Osteoblast (primary cell): ENCODE measurements at regions not wholly inside any gene's neighbourhood (a gene's known extent, or its start where the extent isn't known, plus 50 kb on each side); places are given as distances from the start of the nearest gene placed in this dataset.

Experiments
- DNase-seq: peaks from one replicate; pipeline ENCODE4 v3.0.0; 2011; ENCODE audit warnings: low spot score, mixed read lengths; ENCODE audit not compliant: insufficient read length; ENCODE audit errors: missing footprints
- H2AFZ ChIP-seq: 2 replicates; pipeline ENCODE4 v1.6.0; 2011; ENCODE audit warnings: mild to moderate bottlenecking, low read length
- H3K27ac ChIP-seq: 2 replicates; pipeline ENCODE4 v1.5.1; 2011; ENCODE audit warnings: mild to moderate bottlenecking, low read depth, low read length, moderate library complexity
- H3K27me3 ChIP-seq: 2 replicates; pipeline ENCODE4 v1.6.0; 2012; ENCODE audit warnings: mild to moderate bottlenecking, control low read depth, inconsistent platforms, low read length, moderate library complexity; ENCODE audit not compliant: insufficient read depth
- H3K36me3 ChIP-seq: 2 replicates; pipeline ENCODE4 v1.5.1; 2011; ENCODE audit warnings: mild to moderate bottlenecking, low read length, control low read depth, moderate library complexity; ENCODE audit not compliant: insufficient read depth
- H3K4me1 ChIP-seq: 2 replicates; pipeline ENCODE4 v1.5.1; 2011; ENCODE audit warnings: mild to moderate bottlenecking, low read length, control low read depth, moderate library complexity; ENCODE audit not compliant: insufficient read depth
- H3K4me2 ChIP-seq: 2 replicates; pipeline ENCODE4 v1.6.0; 2011; ENCODE audit warnings: mild to moderate bottlenecking, low read length; ENCODE audit not compliant: insufficient read depth
- H3K4me3 ChIP-seq: fragments of 200-600 bp; sonication (generic); 3 replicates; pipeline ENCODE4 v1.5.1; 2012; ENCODE audit warnings: mild to moderate bottlenecking, low read length, inconsistent platforms; ENCODE audit not compliant: insufficient read depth
- H3K79me2 ChIP-seq: 2 replicates; pipeline ENCODE4 v1.6.0; 2012; ENCODE audit warnings: mild to moderate bottlenecking, low read length, control low read depth, inconsistent platforms; ENCODE audit not compliant: insufficient read depth
- H3K9me3 ChIP-seq: 2 replicates; pipeline ENCODE4 v1.5.1; 2011; ENCODE audit warnings: low read depth, low read length, control low read depth
- H4K20me1 ChIP-seq: 2 replicates; pipeline ENCODE4 v1.6.0; 2012; ENCODE audit warnings: mild to moderate bottlenecking, low read length, control low read depth; ENCODE audit not compliant: insufficient read depth
- TF ChIP-seq, protein P1 (sequence below): IDR thresholded peaks from 2 replicates; pipeline ENCODE4 v1.5.1; 2011; ENCODE audit warnings: mild to moderate bottlenecking, low read depth, low read length, moderate library complexity; ENCODE audit errors: extremely low read depth

DNA sequence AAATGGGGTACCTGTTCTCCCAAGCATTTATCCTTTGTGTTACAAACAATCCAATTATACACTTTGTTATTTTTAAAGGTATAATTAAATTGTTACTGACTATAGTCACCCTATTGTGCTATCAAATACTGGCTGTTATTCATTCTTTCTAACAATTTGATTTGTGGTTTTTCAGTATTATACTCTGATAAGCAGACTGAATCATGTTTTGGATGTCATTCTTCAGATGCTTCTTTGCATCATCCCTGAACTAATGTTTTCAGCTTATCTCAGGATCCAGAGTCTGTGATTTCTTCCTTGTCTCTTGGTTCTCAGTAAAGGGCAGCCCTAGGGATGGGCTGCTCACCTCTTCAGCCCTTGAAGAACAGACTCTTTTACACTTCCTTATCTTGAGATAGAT is 177.8 kb upstream of the SGCD start:
- H3K4me3 ChIP-seq, result no peak overlapping the region
- TF ChIP-seq, protein P1, sequence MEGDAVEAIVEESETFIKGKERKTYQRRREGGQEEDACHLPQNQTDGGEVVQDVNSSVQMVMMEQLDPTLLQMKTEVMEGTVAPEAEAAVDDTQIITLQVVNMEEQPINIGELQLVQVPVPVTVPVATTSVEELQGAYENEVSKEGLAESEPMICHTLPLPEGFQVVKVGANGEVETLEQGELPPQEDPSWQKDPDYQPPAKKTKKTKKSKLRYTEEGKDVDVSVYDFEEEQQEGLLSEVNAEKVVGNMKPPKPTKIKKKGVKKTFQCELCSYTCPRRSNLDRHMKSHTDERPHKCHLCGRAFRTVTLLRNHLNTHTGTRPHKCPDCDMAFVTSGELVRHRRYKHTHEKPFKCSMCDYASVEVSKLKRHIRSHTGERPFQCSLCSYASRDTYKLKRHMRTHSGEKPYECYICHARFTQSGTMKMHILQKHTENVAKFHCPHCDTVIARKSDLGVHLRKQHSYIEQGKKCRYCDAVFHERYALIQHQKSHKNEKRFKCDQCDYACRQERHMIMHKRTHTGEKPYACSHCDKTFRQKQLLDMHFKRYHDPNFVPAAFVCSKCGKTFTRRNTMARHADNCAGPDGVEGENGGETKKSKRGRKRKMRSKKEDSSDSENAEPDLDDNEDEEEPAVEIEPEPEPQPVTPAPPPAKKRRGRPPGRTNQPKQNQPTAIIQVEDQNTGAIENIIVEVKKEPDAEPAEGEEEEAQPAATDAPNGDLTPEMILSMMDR, result no peak
- H3K9me3 ChIP-seq, result no peaks in the 10 kb centered on the region
- H3K27ac ChIP-seq, result no peak overlapping the region
- H3K79me2 ChIP-seq, result no peaks in the 10 kb centered on the region
- no peaks in the 10 kb centered on the region for H3K36me3 ChIP-seq
- H4K20me1 ChIP-seq, result no peaks in the 10 kb centered on the region
- DNase-seq, result peak; percentile 5
- H2AFZ ChIP-seq, result no peak overlapping the region
- H3K4me1 ChIP-seq, result peaks cover 24% of the 10 kb centered on the region
- H3K27me3 ChIP-seq, result no peaks in the 10 kb centered on the region
- no peak overlapping the region for H3K4me2 ChIP-seq

DNA sequence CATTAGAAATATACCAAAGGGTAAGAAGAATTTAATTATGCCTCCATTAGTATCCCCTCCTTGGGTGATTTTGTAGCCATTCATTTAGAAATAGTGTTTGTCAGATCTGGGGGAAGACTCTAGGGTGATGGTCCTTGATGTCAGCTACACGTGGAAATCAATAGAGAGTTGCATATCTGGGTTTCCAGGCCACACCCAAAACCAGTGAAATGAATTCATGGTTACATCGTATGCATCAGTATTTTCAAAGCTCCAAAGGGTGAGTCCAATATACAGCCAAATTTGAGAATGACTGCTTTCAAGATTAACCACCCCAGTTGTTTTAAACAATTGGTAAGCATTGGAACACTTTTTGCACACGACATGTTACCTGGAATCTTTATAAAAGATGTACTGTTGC is 173.4 kb upstream of the SGCD start:
- no peak overlapping the region for H3K27ac ChIP-seq
- no peaks in the 10 kb centered on the region for H3K27me3 ChIP-seq
- TF ChIP-seq, protein P1, result no peak
- no peaks in the 10 kb centered on the region for H3K9me3 ChIP-seq
- H3K4me3 ChIP-seq, result no peak overlapping the region
- no peaks in the 10 kb centered on the region for H3K79me2 ChIP-seq
- no peak overlapping the region for H2AFZ ChIP-seq
- DNase-seq, result no peak
- H3K4me2 ChIP-seq, result no peak overlapping the region
- no peaks in the 10 kb centered on the region for H3K36me3 ChIP-seq
- H4K20me1 ChIP-seq, result no peaks in the 10 kb centered on the region
- peaks cover 6% of the 10 kb centered on the region for H3K4me1 ChIP-seq

DNA sequence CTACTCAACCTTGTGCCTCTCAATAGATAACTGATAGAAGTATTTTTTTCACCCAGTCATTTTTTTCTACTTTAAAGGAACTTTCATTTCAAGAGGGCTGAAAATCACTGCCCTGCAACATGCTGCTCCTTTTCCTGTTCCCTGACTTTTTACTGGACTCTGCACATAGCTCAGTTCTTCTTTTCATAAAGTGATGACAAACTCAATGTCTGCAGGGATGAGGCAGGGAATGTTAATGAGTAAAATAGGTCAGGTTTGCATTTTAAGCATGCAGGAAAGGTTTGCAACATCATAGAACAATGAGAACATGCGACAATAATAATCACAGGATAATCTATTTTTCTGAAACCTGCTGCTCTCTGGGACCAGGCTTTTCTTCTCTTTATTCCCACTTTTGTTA is 172.2 kb upstream of the SGCD start:
- Histone ChIP-seq H3K9me3 (no peaks in the 10 kb centered on the region), H3K27me3 (no peaks in the 10 kb centered on the region), H3K27ac (no peak overlapping the region), H4K20me1 (no peaks in the 10 kb centered on the region), H3K4me2 (no peak overlapping the region), H3K36me3 (no peaks in the 10 kb centered on the region), H2AFZ (no peak overlapping the region), H3K4me1 (no peaks in the 10 kb centered on the region), H3K4me3 (no peak overlapping the region), H3K79me2 (no peaks in the 10 kb centered on the region)
- peak; percentile 42 for DNase-seq
- TF ChIP-seq, protein P1, result no peak

DNA sequence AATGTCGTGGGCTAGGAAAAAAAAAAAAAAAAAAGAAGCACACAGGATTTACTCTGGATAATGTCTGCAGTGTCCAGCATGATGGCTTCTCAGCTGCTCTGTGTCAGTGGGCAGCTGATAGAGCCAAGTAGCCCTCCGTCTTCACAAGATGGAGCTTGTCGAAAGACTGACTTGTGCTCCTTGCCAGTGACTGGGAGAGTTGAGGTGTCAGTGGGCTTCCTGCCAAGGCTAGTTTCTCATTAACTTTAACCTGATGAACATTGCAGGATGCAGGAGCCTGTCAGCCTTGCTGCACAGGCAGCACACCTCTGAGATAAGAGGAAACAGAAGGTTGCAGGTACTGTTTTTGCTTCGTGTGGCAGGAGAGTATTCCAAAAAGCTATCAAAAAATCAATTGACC is 171.4 kb upstream of the SGCD start:
- no peak overlapping the region for H3K4me3 ChIP-seq
- H3K4me1 ChIP-seq, result no peaks in the 10 kb centered on the region
- no peaks in the 10 kb centered on the region for H4K20me1 ChIP-seq
- DNase-seq, result no peak
- H3K27me3 ChIP-seq, result no peaks in the 10 kb centered on the region
- H3K36me3 ChIP-seq, result no peaks in the 10 kb centered on the region
- TF ChIP-seq, protein P1, result no peak
- no peak overlapping the region for H2AFZ ChIP-seq
- no peaks in the 10 kb centered on the region for H3K79me2 ChIP-seq
- no peaks in the 10 kb centered on the region for H3K9me3 ChIP-seq
- no peak overlapping the region for H3K27ac ChIP-seq
- no peak overlapping the region for H3K4me2 ChIP-seq
